Activated CD4-positive, alpha-beta memory T cell treated with anti-CD3 and anti-CD28 coated beads, Interleukin-2, amount 10 ng/mL, durations not matched to agents 7 days and 5 days (primary cell): ENCODE measurements at regions not wholly inside any gene's neighbourhood (a gene's known extent, or its start where the extent isn't known, plus 50 kb on each side); places are given as distances from the start of the nearest gene placed in this dataset.
"Not testable (repeated sequence)": the region's sequence is repeated elsewhere in the genome, so short reads cannot be mapped to it uniquely, and the experiment has no call there.

ENCODE experiments used
- CTCF ChIA-PET: fragments of 350-600 bp; sonication (Branson Sonifier 250); formaldehyde crosslinking; loops from one replicate; lab custom pipeline; 2021; ENCODE audit warnings: antibody characterized with exemption, inconsistent platforms; lab: Charles Lee
- POLR2A ChIA-PET: fragments of 350-600 bp; sonication (Branson Sonifier 250); formaldehyde crosslinking; loops from one replicate; lab custom pipeline; 2021; ENCODE audit warnings: antibody characterized with exemption; lab: Charles Lee
- DNase-seq: peaks from one replicate; pipeline ENCODE4 v3.0.0-alpha.2; 2020
- H3K27ac Mint-ChIP-seq: one replicate; pipeline ENCODE4 v1.8.0; 2021; ENCODE audit warnings: mild to moderate bottlenecking, mixed read lengths
- H3K27me3 Mint-ChIP-seq: one replicate; pipeline ENCODE4 v1.8.0; 2021; ENCODE audit warnings: mixed read lengths
- H3K36me3 Mint-ChIP-seq: one replicate; pipeline ENCODE4 v1.8.0; 2021; ENCODE audit warnings: low read depth, mixed read lengths
- H3K4me1 Mint-ChIP-seq: one replicate; pipeline ENCODE4 v1.8.0; 2021; ENCODE audit warnings: mixed read lengths
- H3K4me3 Mint-ChIP-seq: one replicate; pipeline ENCODE4 v1.8.0; 2021; ENCODE audit warnings: mild to moderate bottlenecking, mixed read lengths
- H3K9me3 Mint-ChIP-seq: one replicate; pipeline ENCODE4 v1.8.0; 2021; ENCODE audit warnings: mixed read lengths

DNA sequence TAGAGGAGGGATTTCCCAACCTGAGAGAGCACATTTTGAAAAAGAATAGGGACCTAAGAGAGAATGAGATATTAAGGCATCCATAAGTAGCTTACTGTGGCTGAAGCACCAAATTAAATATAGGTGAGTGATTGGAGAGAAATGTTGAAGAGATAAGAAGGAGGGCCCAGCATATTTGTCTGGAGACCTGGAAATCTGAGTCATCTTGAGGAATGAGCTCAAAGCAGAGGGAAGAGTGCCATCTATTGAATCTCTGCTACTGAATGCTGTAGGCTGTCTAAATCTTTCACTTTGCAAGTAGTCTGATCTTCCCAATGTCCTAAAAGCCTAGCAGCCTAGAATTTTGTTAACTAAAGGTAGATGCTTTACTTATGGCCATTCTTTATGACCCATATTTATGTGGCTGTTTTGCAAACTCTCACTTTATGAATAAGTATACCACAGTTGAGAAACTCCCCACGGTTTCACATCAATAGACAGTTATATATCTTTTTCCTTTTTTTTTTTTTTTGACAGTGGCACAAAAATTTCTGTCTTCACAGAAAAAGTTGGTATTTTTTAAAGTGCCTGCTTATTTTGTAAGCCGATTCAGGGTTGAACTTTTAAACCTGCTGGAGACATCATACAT, 2093.5 kb downstream of the LRRC4C start:
- ChIA-PET POLR2A (no interaction called here), CTCF (interaction anchor here (3.1 kb wide), 1 partner anchor 9 kb away, joined by 10 read pairs; no protein-coding TSS in a partner anchor)
- DNase-seq = no peak
- Mint-ChIP-seq H3K36me3 (no peaks in the 10 kb centered on the region), H3K27ac (no peak overlapping the region), H3K4me3 (no peak overlapping the region), H3K27me3 (no peaks in the 10 kb centered on the region), H3K4me1 (peaks cover 20% of the 10 kb centered on the region), H3K9me3 (no peaks in the 10 kb centered on the region)

- Mint-ChIP-seq H3K27ac (no peak overlapping the region), H3K9me3 (no peaks in the 10 kb centered on the region), H3K4me1 (peaks cover 20% of the 10 kb centered on the region), H3K4me3 (no peak overlapping the region), H3K36me3 (no peaks in the 10 kb centered on the region), H3K27me3 (no peaks in the 10 kb centered on the region)
- CTCF ChIA-PET = interaction anchor here (3.1 kb wide), 1 partner anchor 11 kb away, joined by 10 read pairs; no protein-coding TSS in a partner anchor
- POLR2A ChIA-PET = no interaction called here
- no peak for DNase-seq
These were observed 2095.9 kb downstream of the LRRC4C start for GRCh38 chr11:39363571-39363970.

GRCh38 chr11:39361557-39361956, 2097.9 kb downstream of the LRRC4C start:
- no peaks in the 10 kb centered on the region for H3K36me3 Mint-ChIP-seq
- no peaks in the 10 kb centered on the region for H3K27me3 Mint-ChIP-seq
- H3K4me3 Mint-ChIP-seq = no peak overlapping the region
- ChIA-PET POLR2A (no interaction called here), CTCF (no interaction called here)
- DNase-seq = no peak
- H3K9me3 Mint-ChIP-seq = no peaks in the 10 kb centered on the region
- H3K27ac Mint-ChIP-seq = no peak overlapping the region
- peaks cover 4% of the 10 kb centered on the region for H3K4me1 Mint-ChIP-seq

DNA sequence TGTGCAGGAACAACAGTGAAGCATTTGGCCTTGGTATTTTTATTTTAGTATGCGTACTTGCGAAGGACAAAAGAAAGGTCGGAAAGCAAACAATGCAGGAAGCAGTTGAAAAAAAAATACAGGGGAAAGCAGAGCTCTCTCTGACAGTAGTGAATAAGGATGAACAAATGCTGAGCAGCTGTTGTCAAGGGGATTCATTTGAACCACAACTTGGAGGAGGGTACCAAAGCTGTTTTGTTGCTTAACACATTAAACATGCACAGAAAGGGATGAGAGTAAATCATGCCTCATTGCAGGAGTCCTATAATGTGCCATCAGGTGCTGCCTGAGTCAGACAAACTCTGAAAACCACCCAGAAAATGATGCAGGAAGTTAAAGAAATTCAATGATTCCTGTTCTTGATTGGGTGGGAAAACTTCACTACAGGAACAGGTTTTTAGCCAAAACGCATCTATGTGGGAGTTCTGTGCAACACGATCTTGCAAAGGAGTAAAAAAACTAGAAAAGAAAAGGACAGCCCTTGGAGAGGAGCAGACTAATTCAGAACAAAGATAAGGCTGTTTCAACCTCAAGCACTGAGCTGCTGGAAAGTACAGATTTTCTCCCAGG, 2113.5 kb downstream of the LRRC4C start:
- H3K36me3 Mint-ChIP-seq = no peaks in the 10 kb centered on the region
- POLR2A ChIA-PET = no interaction called here
- no peaks in the 10 kb centered on the region for H3K9me3 Mint-ChIP-seq
- no peaks in the 10 kb centered on the region for H3K27me3 Mint-ChIP-seq
- CTCF ChIA-PET = no interaction called here
- DNase-seq = no peak
- H3K4me1 Mint-ChIP-seq = no peaks in the 10 kb centered on the region
- H3K4me3 Mint-ChIP-seq = no peak overlapping the region
- H3K27ac Mint-ChIP-seq = no peak overlapping the region

GRCh38 chr11:39341461-39341860, 2118.0 kb downstream of the LRRC4C start:
- no peaks in the 10 kb centered on the region for H3K4me1 Mint-ChIP-seq
- H3K9me3 Mint-ChIP-seq = peaks cover 6% of the 10 kb centered on the region
- CTCF ChIA-PET = no interaction called here
- H3K36me3 Mint-ChIP-seq = no peaks in the 10 kb centered on the region
- no peaks in the 10 kb centered on the region for H3K27me3 Mint-ChIP-seq
- no peak for DNase-seq
- H3K27ac Mint-ChIP-seq = no peak overlapping the region
- POLR2A ChIA-PET = no interaction called here
- H3K4me3 Mint-ChIP-seq = no peak overlapping the region

DNA sequence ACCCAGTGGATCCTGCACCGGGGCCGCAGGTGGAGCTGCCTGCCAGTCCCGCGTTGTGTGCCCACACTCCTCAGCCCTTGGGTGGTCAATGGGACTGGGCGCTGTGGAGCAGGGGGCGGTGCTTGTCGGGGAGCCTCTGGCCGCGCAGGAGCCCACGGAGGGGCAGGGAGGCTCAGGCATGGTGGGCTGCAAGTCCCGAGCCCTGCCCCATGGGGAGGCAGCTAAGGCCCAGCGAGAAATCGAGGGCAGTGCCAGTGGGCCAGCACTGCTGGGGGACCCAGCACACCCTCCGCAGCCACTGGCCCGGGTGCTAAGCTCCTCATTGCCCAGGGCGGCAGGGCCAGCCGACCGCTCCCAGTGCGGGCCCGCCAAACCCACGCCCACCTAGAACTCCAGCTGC, 2126.4 kb downstream of the LRRC4C start:
- CTCF ChIA-PET, H3K36me3 Mint-ChIP-seq, H3K4me3 Mint-ChIP-seq: not testable (repeated sequence)

GRCh38 chr11:39327302-39327701, 2132.2 kb downstream of the LRRC4C start:
- no peak for DNase-seq

More for the DNA sequence above, 2126.4 kb downstream of the LRRC4C start:
- H3K4me1 Mint-ChIP-seq, H3K27ac Mint-ChIP-seq, DNase-seq, H3K9me3 Mint-ChIP-seq, H3K27me3 Mint-ChIP-seq, POLR2A ChIA-PET: not testable (repeated sequence)

GRCh38 chr11:39311888-39312287, 2147.6 kb downstream of the LRRC4C start:
- CTCF ChIA-PET, H3K27me3 Mint-ChIP-seq, H3K36me3 Mint-ChIP-seq, POLR2A ChIA-PET, DNase-seq, H3K4me1 Mint-ChIP-seq, H3K4me3 Mint-ChIP-seq, H3K27ac Mint-ChIP-seq: not testable (repeated sequence)
- H3K9me3 Mint-ChIP-seq = peaks cover 25% of the 10 kb centered on the region

More at GRCh38 chr11:39327302-39327701, 2132.2 kb downstream of the LRRC4C start:
- Mint-ChIP-seq H3K36me3 (no peaks in the 10 kb centered on the region), H3K27ac (no peak overlapping the region), H3K27me3 (no peaks in the 10 kb centered on the region), H3K9me3 (no peaks in the 10 kb centered on the region), H3K4me1 (no peaks in the 10 kb centered on the region), H3K4me3 (no peak overlapping the region)
- ChIA-PET CTCF (no interaction called here), POLR2A (no interaction called here)

- no peak for DNase-seq
- H3K9me3 Mint-ChIP-seq = peaks cover 5% of the 10 kb centered on the region
- no peak overlapping the region for H3K27ac Mint-ChIP-seq
- H3K4me3 Mint-ChIP-seq = no peak overlapping the region
- no peaks in the 10 kb centered on the region for H3K36me3 Mint-ChIP-seq
- CTCF ChIA-PET = no interaction called here
- POLR2A ChIA-PET = no interaction called here
- no peaks in the 10 kb centered on the region for H3K27me3 Mint-ChIP-seq
- H3K4me1 Mint-ChIP-seq = no peaks in the 10 kb centered on the region
These were observed 2154.9 kb downstream of the LRRC4C start for GRCh38 chr11:39304586-39304985.

DNA sequence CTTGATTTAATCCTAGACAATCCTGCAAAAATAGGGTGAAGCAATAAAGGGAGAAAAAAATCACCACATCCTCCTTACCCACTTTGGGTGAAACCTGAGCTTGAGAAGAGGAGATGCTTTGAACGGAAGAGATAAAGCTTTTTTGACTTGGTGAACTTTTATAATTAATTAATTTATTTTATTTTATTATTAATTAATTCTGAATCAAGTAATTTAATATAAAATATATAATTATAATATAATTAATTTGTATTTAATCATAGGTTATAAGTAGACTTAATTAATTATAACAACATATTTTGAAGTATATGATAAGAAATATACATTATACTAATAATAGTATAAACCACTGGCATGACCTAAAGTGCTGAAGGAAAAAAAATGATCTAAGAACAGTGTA, 2164.8 kb downstream of the LRRC4C start:
- Mint-ChIP-seq H3K36me3 (no peaks in the 10 kb centered on the region), H3K4me1 (no peaks in the 10 kb centered on the region), H3K27ac (no peak overlapping the region), H3K9me3 (peaks cover 5% of the 10 kb centered on the region), H3K4me3 (no peak overlapping the region), H3K27me3 (no peaks in the 10 kb centered on the region)
- no peak for DNase-seq
- POLR2A ChIA-PET = no interaction called here
- CTCF ChIA-PET = no interaction called here

GRCh38 chr11:39288011-39288410, 2171.4 kb downstream of the LRRC4C start:
- Mint-ChIP-seq H3K27me3 (no peaks in the 10 kb centered on the region), H3K36me3 (no peaks in the 10 kb centered on the region), H3K27ac (no peak overlapping the region), H3K4me1 (no peaks in the 10 kb centered on the region), H3K9me3 (peaks cover 16% of the 10 kb centered on the region), H3K4me3 (no peak overlapping the region)
- POLR2A ChIA-PET = no interaction called here
- CTCF ChIA-PET = no interaction called here
- DNase-seq = no peak

GRCh38 chr11:39268176-39268690, 2191.2 kb downstream of the LRRC4C start:
- no peak for DNase-seq
- Mint-ChIP-seq H3K27me3 (no peaks in the 10 kb centered on the region), H3K27ac (no peak overlapping the region), H3K9me3 (peaks cover 4% of the 10 kb centered on the region), H3K4me3 (no peak overlapping the region), H3K4me1 (no peaks in the 10 kb centered on the region), H3K36me3 (no peaks in the 10 kb centered on the region)
- ChIA-PET POLR2A (no interaction called here), CTCF (no interaction called here)

DNA sequence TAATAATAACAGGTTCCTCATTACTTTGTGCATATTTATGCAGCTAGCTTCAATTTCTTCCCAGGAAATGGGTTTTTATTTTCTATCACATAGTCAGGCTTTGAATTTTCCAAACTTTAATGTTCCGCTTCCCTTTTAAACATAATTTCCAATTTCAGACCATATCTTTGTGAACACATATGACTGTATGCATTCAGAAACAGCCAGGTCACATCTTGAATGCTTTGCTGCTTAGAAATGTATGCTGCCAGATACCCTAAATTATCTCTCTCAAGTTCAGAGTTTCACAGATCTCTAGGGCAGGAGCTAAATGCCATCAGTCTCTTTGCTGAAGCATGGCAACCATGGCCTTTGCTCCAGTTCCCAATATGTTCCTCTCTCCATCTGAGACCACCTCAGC, 2203.8 kb downstream of the LRRC4C start:
- H3K27ac Mint-ChIP-seq = no peak overlapping the region
- no peak overlapping the region for H3K4me3 Mint-ChIP-seq
- no peaks in the 10 kb centered on the region for H3K4me1 Mint-ChIP-seq
- POLR2A ChIA-PET = no interaction called here
- H3K27me3 Mint-ChIP-seq = no peaks in the 10 kb centered on the region
- no peaks in the 10 kb centered on the region for H3K36me3 Mint-ChIP-seq
- H3K9me3 Mint-ChIP-seq = peaks cover 16% of the 10 kb centered on the region
- DNase-seq = no peak
- CTCF ChIA-PET = no interaction called here
